ENCODE measurements at regions not wholly inside any gene's neighbourhood (a gene's known extent, or its start where the extent isn't known, plus 50 kb on each side); places are given as distances from the start of the nearest gene placed in this dataset.

DNA sequence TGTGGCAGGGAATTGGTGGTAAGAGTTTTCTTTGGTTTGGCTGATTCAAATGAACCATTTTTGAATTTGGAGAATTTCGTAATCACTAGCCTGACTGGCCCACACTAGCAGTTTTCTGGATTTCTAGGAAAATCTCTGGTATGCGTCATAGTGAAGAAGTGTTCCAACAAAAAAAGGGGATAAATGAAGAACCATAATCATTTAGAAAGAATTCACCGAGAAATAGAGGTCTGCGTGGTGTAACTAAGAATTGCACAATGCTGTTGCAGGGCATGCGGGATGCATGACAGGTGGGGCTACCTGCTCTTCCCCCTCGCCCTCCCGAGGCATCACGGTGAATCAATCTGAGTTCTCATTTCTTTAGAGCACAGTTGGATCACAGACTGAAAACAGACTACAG, 232.3 kb upstream of the PAPPA start:
- no peak overlapping the region for H3T11ph ChIP-seq (ENCODE audit: low read length)
- no peak overlapping the region for H3K4ac ChIP-seq (ENCODE audit: low read depth, low read length)
- Mint-ChIP-seq H3K27ac (no peak overlapping the region), H3K36me3 (ENCODE audit: insufficient read depth in 1 of 3, low read depth in 3 of 3) (no peaks in the 10 kb centered on the region), H3K27me3 (ENCODE audit: low read depth) (no peaks in the 10 kb centered on the region), H3K9me3 (peaks cover 0 to 3% of the 10 kb centered on the region in 2 experiments; a peak in 1 of 5 replicates), H3K4me3 (no peak overlapping the region), H3K4me1 (no peaks in the 10 kb centered on the region)
- TF ChIP-seq, protein P1, sequence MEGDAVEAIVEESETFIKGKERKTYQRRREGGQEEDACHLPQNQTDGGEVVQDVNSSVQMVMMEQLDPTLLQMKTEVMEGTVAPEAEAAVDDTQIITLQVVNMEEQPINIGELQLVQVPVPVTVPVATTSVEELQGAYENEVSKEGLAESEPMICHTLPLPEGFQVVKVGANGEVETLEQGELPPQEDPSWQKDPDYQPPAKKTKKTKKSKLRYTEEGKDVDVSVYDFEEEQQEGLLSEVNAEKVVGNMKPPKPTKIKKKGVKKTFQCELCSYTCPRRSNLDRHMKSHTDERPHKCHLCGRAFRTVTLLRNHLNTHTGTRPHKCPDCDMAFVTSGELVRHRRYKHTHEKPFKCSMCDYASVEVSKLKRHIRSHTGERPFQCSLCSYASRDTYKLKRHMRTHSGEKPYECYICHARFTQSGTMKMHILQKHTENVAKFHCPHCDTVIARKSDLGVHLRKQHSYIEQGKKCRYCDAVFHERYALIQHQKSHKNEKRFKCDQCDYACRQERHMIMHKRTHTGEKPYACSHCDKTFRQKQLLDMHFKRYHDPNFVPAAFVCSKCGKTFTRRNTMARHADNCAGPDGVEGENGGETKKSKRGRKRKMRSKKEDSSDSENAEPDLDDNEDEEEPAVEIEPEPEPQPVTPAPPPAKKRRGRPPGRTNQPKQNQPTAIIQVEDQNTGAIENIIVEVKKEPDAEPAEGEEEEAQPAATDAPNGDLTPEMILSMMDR (conservative IDR thresholded peaks at IDR 0.05), result no peak
- H3K4me2 ChIP-seq (ENCODE audit: insufficient read depth, insufficient read length, low read length), result no peak overlapping the region
- H3K79me2 ChIP-seq (ENCODE audit: insufficient read depth, low read length), result no peaks in the 10 kb centered on the region
- H3K27ac ChIP-seq (ENCODE audit: insufficient read length, low read depth, low read length), result no peak overlapping the region
- no peaks in the 10 kb centered on the region for H3K79me1 ChIP-seq (ENCODE audit: insufficient read depth, low read depth, low read length, poor library complexity, severe bottlenecking)
- no peak overlapping the region for H4K91ac ChIP-seq (ENCODE audit: insufficient read length, low read depth, low read length)
- no peak overlapping the region for H4K8ac ChIP-seq (replicated peaks; ENCODE audit: insufficient read length, low read depth, low read length)
- H3K56ac ChIP-seq (ENCODE audit: insufficient read length, low read depth, low read length), result no peak overlapping the region
- no peak overlapping the region for H3K23ac ChIP-seq (ENCODE audit: insufficient read length, low read depth, low read length)
- no peak overlapping the region for H2BK5ac ChIP-seq (ENCODE audit: insufficient read length, low read length)
- H3K9ac ChIP-seq (ENCODE audit: extremely low read depth, insufficient read length, low read length), result no peak overlapping the region
- no peak for DNase-seq
- H2BK12ac ChIP-seq (ENCODE audit: insufficient read length, low read depth, low read length), result no peak overlapping the region
- no peak overlapping the region for H4K5ac ChIP-seq (ENCODE audit: insufficient read length, low read depth, low read length)
- H2AK5ac ChIP-seq (ENCODE audit: insufficient read length, low read length), result no peak overlapping the region
- no peaks in the 10 kb centered on the region for H3K4me1 ChIP-seq (ENCODE audit: insufficient read depth, low read length)
- H3K18ac ChIP-seq (ENCODE audit: insufficient read length, low read depth, low read length), result no peak overlapping the region
- H3K23me2 ChIP-seq (ENCODE audit: insufficient read length, low read depth, low read length, poor library complexity, severe bottlenecking), result no peaks in the 10 kb centered on the region
- WGBS (ENCODE audit: extremely low coverage, insufficient read length, low lambda C conversion rate), result no CpG with 5 or more reads among the region's 8 CpGs
- no peak overlapping the region for H3K14ac ChIP-seq (ENCODE audit: insufficient read depth, low read length)
- H4K20me1 ChIP-seq (ENCODE audit: control insufficient read depth, insufficient read depth, insufficient read length), result no peaks in the 10 kb centered on the region
- no peaks in the 10 kb centered on the region for H3K9me3 ChIP-seq (ENCODE audit: control insufficient read depth, low read depth, low read length)
- H2BK120ac ChIP-seq (ENCODE audit: low read depth, low read length, poor library complexity, severe bottlenecking), result no peak overlapping the region
- H2BK15ac ChIP-seq (ENCODE audit: low read depth, low read length), result no peak overlapping the region
- H2BK20ac ChIP-seq (ENCODE audit: low read depth, low read length, poor library complexity, severe bottlenecking), result no peak overlapping the region
- no peaks in the 10 kb centered on the region for H3K27me3 ChIP-seq (ENCODE audit: insufficient read depth, low read length)
- H2AFZ ChIP-seq (ENCODE audit: low read length), result no peak overlapping the region
